Neuron (in vitro differentiated cells): ENCODE measurements at regions not wholly inside any gene's neighbourhood (a gene's known extent, or its start where the extent isn't known, plus 50 kb on each side); places are given as distances from the start of the nearest gene placed in this dataset.
"Not testable (repeated sequence)": the region's sequence is repeated elsewhere in the genome, so short reads cannot be mapped to it uniquely, and the experiment has no call there.

Source experiments
- H2AFZ ChIP-seq: one replicate; pipeline ENCODE4 v1.6.1; 2013; ENCODE audit warnings: low read depth, mild to moderate bottlenecking, inconsistent platforms, low read length, moderate library complexity
- H3K27me3 ChIP-seq: one replicate; pipeline ENCODE4 v1.6.1; 2013; ENCODE audit warnings: low read length; ENCODE audit not compliant: insufficient read depth
- H3K36me3 ChIP-seq: one replicate; pipeline ENCODE4 v1.6.1; 2013; ENCODE audit warnings: low read length; ENCODE audit not compliant: insufficient read depth
- H3K4me1 ChIP-seq: one replicate; pipeline ENCODE4 v1.6.1; 2013; ENCODE audit warnings: low read length; ENCODE audit not compliant: insufficient read depth
- H3K4me3 ChIP-seq: 2 replicates; pipeline ENCODE4 v1.5.1; 2013; ENCODE audit warnings: mild to moderate bottlenecking, low read length, moderate library complexity
- H3K9me3 ChIP-seq: one replicate; pipeline ENCODE4 v1.6.1; 2013; ENCODE audit warnings: low read length

- peaks cover 10% of the 10 kb centered on the region for H3K27me3 ChIP-seq
- no peaks in the 10 kb centered on the region for H3K9me3 ChIP-seq
- no peak overlapping the region for H2AFZ ChIP-seq
- H3K4me3 ChIP-seq = no peak overlapping the region
- no peaks in the 10 kb centered on the region for H3K36me3 ChIP-seq
- no peaks in the 10 kb centered on the region for H3K4me1 ChIP-seq
Measured at GRCh38 chr12:38157933-38158401, 158.6 kb upstream of the ALG10B start.

GRCh38 chr12:38158428-38159091, 158.0 kb upstream of the ALG10B start:
- Histone ChIP-seq H2AFZ (no peak overlapping the region), H3K36me3 (no peaks in the 10 kb centered on the region), H3K9me3 (no peaks in the 10 kb centered on the region), H3K4me1 (no peaks in the 10 kb centered on the region), H3K27me3 (peaks cover 13% of the 10 kb centered on the region), H3K4me3 (no peak overlapping the region)

- H3K36me3 ChIP-seq = no peaks in the 10 kb centered on the region
- no peaks in the 10 kb centered on the region for H3K4me1 ChIP-seq
- peaks cover 13% of the 10 kb centered on the region for H3K27me3 ChIP-seq
- H3K4me3 ChIP-seq = no peak overlapping the region
- no peak overlapping the region for H2AFZ ChIP-seq
- no peaks in the 10 kb centered on the region for H3K9me3 ChIP-seq
Measured at GRCh38 chr12:38159092-38159551, 157.5 kb upstream of the ALG10B start.

- no peak overlapping the region for H3K4me3 ChIP-seq
- no peaks in the 10 kb centered on the region for H3K4me1 ChIP-seq
- H3K9me3 ChIP-seq = no peaks in the 10 kb centered on the region
- peaks cover 12% of the 10 kb centered on the region for H3K27me3 ChIP-seq
- no peaks in the 10 kb centered on the region for H3K36me3 ChIP-seq
- H2AFZ ChIP-seq = no peak overlapping the region
Measured at GRCh38 chr12:38159591-38160317, 156.8 kb upstream of the ALG10B start.

GRCh38 chr12:38160318-38161122, 156.1 kb upstream of the ALG10B start:
- no peaks in the 10 kb centered on the region for H3K4me1 ChIP-seq
- no peak overlapping the region for H2AFZ ChIP-seq
- H3K36me3 ChIP-seq = no peaks in the 10 kb centered on the region
- peaks cover 12% of the 10 kb centered on the region for H3K27me3 ChIP-seq
- H3K4me3 ChIP-seq = no peak overlapping the region
- no peaks in the 10 kb centered on the region for H3K9me3 ChIP-seq

GRCh38 chr12:38161123-38162000, 155.2 kb upstream of the ALG10B start:
- Histone ChIP-seq H3K4me3 (no peak overlapping the region), H3K36me3 (no peaks in the 10 kb centered on the region), H3K9me3 (no peaks in the 10 kb centered on the region), H2AFZ (no peak overlapping the region), H3K4me1 (no peaks in the 10 kb centered on the region), H3K27me3 (peaks cover 12% of the 10 kb centered on the region)

- Histone ChIP-seq H3K4me1 (no peaks in the 10 kb centered on the region), H2AFZ (no peak overlapping the region), H3K4me3 (no peak overlapping the region), H3K27me3 (peaks cover 8% of the 10 kb centered on the region), H3K9me3 (no peaks in the 10 kb centered on the region), H3K36me3 (no peaks in the 10 kb centered on the region)
Measured at GRCh38 chr12:38162013-38162412, 154.6 kb upstream of the ALG10B start.

GRCh38 chr12:38162708-38163441, 153.7 kb upstream of the ALG10B start:
- Histone ChIP-seq H3K27me3 (peaks cover 8% of the 10 kb centered on the region), H3K36me3 (no peaks in the 10 kb centered on the region), H3K4me3 (no peak overlapping the region), H3K9me3 (no peaks in the 10 kb centered on the region), H2AFZ (no peak overlapping the region), H3K4me1 (no peaks in the 10 kb centered on the region)

- H3K27me3 ChIP-seq = peaks cover 8% of the 10 kb centered on the region
- no peaks in the 10 kb centered on the region for H3K9me3 ChIP-seq
- no peak overlapping the region for H3K4me3 ChIP-seq
- H3K36me3 ChIP-seq = no peaks in the 10 kb centered on the region
- H2AFZ ChIP-seq = no peak overlapping the region
- H3K4me1 ChIP-seq = no peaks in the 10 kb centered on the region
Measured at GRCh38 chr12:38163442-38163801, 153.2 kb upstream of the ALG10B start.

- Histone ChIP-seq H3K4me3 (no peak overlapping the region), H2AFZ (no peak overlapping the region), H3K4me1 (no peaks in the 10 kb centered on the region), H3K9me3 (no peaks in the 10 kb centered on the region), H3K36me3 (no peaks in the 10 kb centered on the region), H3K27me3 (peaks cover 8% of the 10 kb centered on the region)
Measured at GRCh38 chr12:38166225-38166624, 150.3 kb upstream of the ALG10B start.

GRCh38 chr12:38175538-38175937, 141.0 kb upstream of the ALG10B start:
- Histone ChIP-seq H2AFZ (no peak overlapping the region), H3K4me1 (no peaks in the 10 kb centered on the region), H3K4me3 (no peak overlapping the region), H3K9me3 (no peaks in the 10 kb centered on the region), H3K27me3 (no peaks in the 10 kb centered on the region), H3K36me3 (no peaks in the 10 kb centered on the region)

- not testable (repeated sequence) for H3K36me3 ChIP-seq, H3K27me3 ChIP-seq, H2AFZ ChIP-seq, H3K4me3 ChIP-seq, H3K4me1 ChIP-seq, H3K9me3 ChIP-seq
Measured at GRCh38 chr12:38183617-38184016, 133.0 kb upstream of the ALG10B start.
